ENCODE measurements at regions not wholly inside any gene's neighbourhood (a gene's known extent, or its start where the extent isn't known, plus 50 kb on each side); places are given as distances from the start of the nearest gene placed in this dataset.
"Not testable (repeated sequence)": the region's sequence is repeated elsewhere in the genome, so short reads cannot be mapped to it uniquely, and the experiment has no call there.

DNA sequence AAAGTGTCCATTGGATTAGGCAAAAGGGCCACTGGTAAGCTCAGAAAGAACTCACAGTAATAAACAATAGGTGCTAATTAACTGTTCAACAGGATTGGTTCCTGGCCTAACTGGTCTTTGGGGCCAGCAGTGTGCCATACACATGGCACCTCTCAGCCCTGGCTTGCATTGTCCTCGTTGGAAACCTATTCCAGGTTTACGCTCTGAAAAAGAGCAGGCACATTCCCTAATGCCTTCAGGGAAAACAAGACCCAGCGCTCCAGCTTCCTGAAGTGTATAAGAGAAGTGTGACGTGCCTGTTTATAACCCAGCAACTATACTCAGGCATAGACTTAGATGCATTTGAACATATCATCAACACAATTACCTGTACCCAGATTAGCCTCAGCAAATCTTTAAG lies 51.9 kb upstream of the RBM47 start:
- H3K4me3 ChIP-seq (ENCODE audit: low read length in 2 of 2), result no peak overlapping the region
- no peaks in the 10 kb centered on the region for H3K27me3 ChIP-seq (ENCODE audit: insufficient read depth, low read length)
- Mint-ChIP-seq H3K27ac (no peak overlapping the region), H3K27me3 (no peaks in the 10 kb centered on the region), H3K36me3 (no peaks in the 10 kb centered on the region), H3K4me1 (no peaks in the 10 kb centered on the region), H3K9me3 (peaks cover 0 to 2% (median 0%) of the 10 kb centered on the region in 8 donors), H3K4me3 (no peak overlapping the region)
- CTCF ChIA-PET (ENCODE audit: partially characterized antibody), result interaction anchor here (1.6 kb wide), 1 partner anchor 9 kb away, joined by 4 read pairs; no protein-coding TSS in a partner anchor
- no peak for DNase-seq
- POLR2A ChIA-PET (ENCODE audit: partially characterized antibody), result no interaction called here
- no peak overlapping the region for H3K27ac ChIP-seq (ENCODE audit: low read depth, low read length)
- no peaks in the 10 kb centered on the region for H3K36me3 ChIP-seq (ENCODE audit: insufficient read depth, low read length)
- H3K4me1 ChIP-seq (ENCODE audit: insufficient read depth, low read length), result no peaks in the 10 kb centered on the region
- no peaks in the 10 kb centered on the region for H3K9me3 ChIP-seq (ENCODE audit: control insufficient read depth in 1 of 2, low read length in 2 of 2)
- intact Hi-C loops (cut with micrococcal nuclease), result no loop called here

DNA sequence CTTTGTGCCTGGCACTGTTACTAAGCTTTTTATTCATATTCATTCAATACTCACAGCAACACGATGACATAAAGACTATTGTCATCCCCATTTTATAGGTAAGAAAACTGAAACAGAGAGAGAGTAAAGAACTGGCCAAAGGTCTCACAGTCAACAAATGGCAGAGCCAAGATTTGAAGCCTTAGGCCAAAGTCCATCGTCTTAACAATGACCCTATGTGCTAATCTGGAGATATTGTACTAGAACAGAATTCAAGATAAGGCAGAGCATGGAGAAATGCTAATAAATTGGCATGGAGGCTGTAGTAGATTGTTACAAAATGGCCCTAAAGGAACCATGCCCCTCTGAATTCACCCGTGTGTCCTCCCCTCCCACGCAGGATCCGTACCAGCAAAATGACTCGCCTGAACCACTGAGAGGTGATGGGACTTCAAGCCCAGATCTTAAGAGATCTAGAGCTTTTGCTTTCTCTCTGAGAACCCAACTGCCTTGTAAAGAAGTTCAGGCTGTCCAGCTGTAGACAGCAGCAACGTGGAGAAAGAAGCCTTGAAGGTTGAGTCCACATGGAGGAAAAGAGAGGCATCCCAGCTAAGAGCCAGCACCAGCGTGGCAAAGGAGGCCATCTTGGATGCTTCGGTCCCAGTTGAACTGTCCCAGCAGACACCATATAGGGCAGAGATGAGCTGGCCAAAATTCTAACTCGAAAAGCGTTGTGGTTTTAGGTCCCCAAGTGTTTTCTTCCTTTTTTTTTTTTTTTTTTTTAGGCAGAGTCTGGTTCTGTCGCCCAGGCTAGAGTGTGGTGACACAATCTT lies 52.8 kb upstream of the RBM47 start:
- Histone ChIP-seq H3K27ac (ENCODE audit: low read depth, low read length) (no peak overlapping the region), H3K36me3 (ENCODE audit: insufficient read depth, low read length) (no peaks in the 10 kb centered on the region), H3K27me3 (ENCODE audit: insufficient read depth, low read length) (no peaks in the 10 kb centered on the region), H3K4me1 (ENCODE audit: insufficient read depth, low read length) (no peaks in the 10 kb centered on the region), H3K4me3 (ENCODE audit: low read length in 2 of 2) (no peak overlapping the region), H3K9me3 (ENCODE audit: control insufficient read depth in 1 of 2, low read length in 2 of 2) (no peaks in the 10 kb centered on the region)
- intact Hi-C loops (cut with micrococcal nuclease), result no loop called here
- Mint-ChIP-seq H3K4me3 (no peak overlapping the region), H3K27ac (no peak overlapping the region), H3K9me3 (peaks cover 0 to 2% (median 0%) of the 10 kb centered on the region in 8 donors), H3K4me1 (no peaks in the 10 kb centered on the region), H3K36me3 (no peaks in the 10 kb centered on the region), H3K27me3 (no peaks in the 10 kb centered on the region)
- no peak for DNase-seq
- ChIA-PET CTCF (ENCODE audit: partially characterized antibody) (interaction anchor here (1.6 kb wide), 1 partner anchor 10 kb away, joined by 4 read pairs; no protein-coding TSS in a partner anchor), POLR2A (ENCODE audit: partially characterized antibody) (interaction anchor here (0.6 kb wide), 2 partner anchors 69 to 653 kb away, joined by 3 to 5 read pairs; no protein-coding TSS in a partner anchor)

DNA sequence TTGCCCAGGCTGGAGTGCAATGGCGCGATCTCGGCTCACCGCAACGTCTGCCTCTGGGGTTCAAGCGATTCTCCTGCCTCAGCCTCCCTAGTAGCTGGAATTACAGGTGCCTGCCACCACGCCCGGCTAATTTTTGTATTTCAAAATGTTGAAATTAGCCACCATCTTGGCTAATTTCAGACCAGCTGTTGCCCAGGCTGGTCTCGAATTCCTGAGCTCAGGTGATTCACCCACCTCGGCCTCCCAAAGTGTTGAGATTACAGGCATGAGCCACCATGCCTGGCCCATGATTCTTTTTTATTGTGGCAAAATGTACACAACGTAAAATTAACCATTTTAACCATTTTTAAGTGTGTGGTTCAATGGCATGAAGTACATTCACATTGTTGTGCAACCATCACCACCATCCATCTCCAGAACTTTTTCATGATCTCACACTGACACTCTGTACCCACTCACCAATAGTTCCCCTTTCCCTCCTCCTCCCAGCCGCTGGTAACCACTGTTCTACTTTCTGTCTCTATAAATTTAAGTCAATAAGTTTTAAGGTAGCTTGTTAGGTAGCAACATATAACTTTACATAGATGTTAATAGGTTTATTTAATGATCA lies 54.0 kb upstream of the RBM47 start:
- H3K27ac Mint-ChIP-seq; intact Hi-C loops (cut with micrococcal nuclease); H3K4me1 ChIP-seq (ENCODE audit: insufficient read depth, low read length); H3K36me3 ChIP-seq (ENCODE audit: insufficient read depth, low read length); H3K9me3 ChIP-seq (ENCODE audit: control insufficient read depth in 1 of 2, low read length in 2 of 2); H3K36me3 Mint-ChIP-seq; H3K9me3 Mint-ChIP-seq; H3K4me3 ChIP-seq (ENCODE audit: low read length in 2 of 2); H3K27ac ChIP-seq (ENCODE audit: low read depth, low read length); H3K27me3 ChIP-seq (ENCODE audit: insufficient read depth, low read length); H3K27me3 Mint-ChIP-seq; H3K4me1 Mint-ChIP-seq; H3K4me3 Mint-ChIP-seq; DNase-seq: not testable (repeated sequence)
- POLR2A ChIA-PET (ENCODE audit: partially characterized antibody), result interaction anchor here (0.6 kb wide), 1 partner anchor 68 kb away, joined by 3 read pairs; no protein-coding TSS in a partner anchor
- CTCF ChIA-PET (ENCODE audit: partially characterized antibody), result interaction anchor here (0.5 kb wide), 1 partner anchor 17 kb away, joined by 3 read pairs; no protein-coding TSS in a partner anchor

DNA sequence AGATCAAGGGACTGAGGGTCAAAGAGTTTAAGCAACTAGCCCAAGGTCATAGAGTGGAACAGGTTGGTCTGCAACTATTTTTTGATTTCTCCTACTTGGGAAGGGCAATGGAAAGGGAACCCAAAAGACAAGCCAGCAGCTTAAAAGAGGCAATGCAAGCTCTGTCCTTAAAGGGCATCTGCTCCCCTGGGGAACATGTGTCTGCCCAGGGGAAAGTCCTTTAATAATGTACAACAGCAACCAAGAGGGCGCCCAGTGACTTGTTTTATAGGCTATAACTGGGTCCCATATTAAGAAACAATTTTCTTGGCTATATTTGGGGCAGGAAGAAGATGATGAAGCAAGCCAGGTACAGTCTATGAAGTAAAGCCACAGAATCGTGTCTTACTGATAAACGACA lies 54.7 kb upstream of the RBM47 start:
- CTCF ChIA-PET (ENCODE audit: partially characterized antibody), result no interaction called here
- Histone ChIP-seq H3K27ac (ENCODE audit: low read depth, low read length) (no peak overlapping the region), H3K27me3 (ENCODE audit: insufficient read depth, low read length) (no peaks in the 10 kb centered on the region), H3K36me3 (ENCODE audit: insufficient read depth, low read length) (no peaks in the 10 kb centered on the region), H3K9me3 (ENCODE audit: control insufficient read depth in 1 of 2, low read length in 2 of 2) (no peaks in the 10 kb centered on the region), H3K4me1 (ENCODE audit: insufficient read depth, low read length) (no peaks in the 10 kb centered on the region), H3K4me3 (ENCODE audit: low read length in 2 of 2) (no peak overlapping the region)
- POLR2A ChIA-PET (ENCODE audit: partially characterized antibody), result no interaction called here
- H3K27ac Mint-ChIP-seq, result no peak overlapping the region
- no peaks in the 10 kb centered on the region for H3K27me3 Mint-ChIP-seq
- H3K9me3 Mint-ChIP-seq, result no peaks in the 10 kb centered on the region
- no peak overlapping the region for H3K4me3 Mint-ChIP-seq
- intact Hi-C loops (cut with micrococcal nuclease), result no loop called here
- DNase-seq, result no peak
- no peaks in the 10 kb centered on the region for H3K36me3 Mint-ChIP-seq
- H3K4me1 Mint-ChIP-seq, result no peaks in the 10 kb centered on the region

DNA sequence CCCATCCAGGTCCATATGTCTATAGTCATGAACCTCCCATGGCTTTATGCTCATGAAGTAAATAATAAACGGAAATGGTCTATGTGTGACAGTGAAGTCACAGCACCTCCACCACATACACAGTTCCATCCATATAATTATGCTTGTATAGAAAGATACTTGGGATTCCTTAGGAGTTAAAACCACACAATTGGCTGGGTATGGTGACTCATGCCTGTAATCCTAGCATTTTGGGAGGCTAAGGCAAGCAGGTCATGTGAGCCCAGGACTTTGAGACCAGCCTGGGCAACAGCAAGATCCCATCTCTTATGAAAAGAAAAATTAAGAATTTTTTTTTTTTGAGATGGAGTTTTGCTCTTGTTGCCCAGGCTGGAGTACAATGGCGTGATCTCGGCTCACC lies 55.6 kb upstream of the RBM47 start:
- no peaks in the 10 kb centered on the region for H3K9me3 ChIP-seq (ENCODE audit: control insufficient read depth in 1 of 2, low read length in 2 of 2)

DNA sequence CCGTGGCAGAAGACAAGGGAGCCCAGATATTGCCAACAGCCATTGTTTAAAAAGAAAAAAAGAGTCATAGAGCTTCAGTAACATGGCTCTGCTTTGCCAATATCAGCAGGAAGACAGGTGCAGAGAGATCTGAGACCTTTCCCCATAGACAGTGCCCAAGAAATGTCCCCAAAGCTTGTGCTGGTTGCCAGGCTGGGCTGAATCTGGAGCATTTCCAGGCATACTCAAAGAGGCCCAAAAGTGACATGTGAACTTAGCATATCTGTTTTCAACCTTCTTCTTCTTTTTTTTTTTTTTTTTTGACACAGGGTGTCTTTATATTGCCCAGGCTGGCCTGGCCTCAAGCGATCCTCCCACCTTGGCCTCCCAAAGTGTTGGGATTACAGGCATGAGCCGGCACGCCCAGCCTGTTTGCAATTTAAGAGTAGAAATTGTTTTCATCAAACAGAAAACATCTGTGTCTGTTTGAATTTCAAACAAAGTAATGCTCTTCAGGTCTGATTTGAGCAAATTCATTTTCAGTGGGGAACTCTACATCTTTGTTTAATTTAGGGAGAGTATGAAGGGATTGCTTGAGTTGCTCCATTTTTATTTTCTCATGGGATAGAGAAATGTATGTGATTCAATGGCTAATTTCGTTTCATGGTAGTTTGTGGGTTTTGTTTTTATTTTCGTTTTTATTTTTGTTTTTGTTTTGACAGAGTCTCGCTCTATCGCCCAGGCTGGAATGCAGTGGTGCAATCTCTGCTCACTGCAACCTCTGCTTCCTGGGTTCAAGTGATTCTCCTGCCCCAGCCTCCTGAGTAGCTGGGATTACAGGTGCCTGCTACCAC lies 56.6 kb upstream of the RBM47 start:
- ChIA-PET CTCF (ENCODE audit: partially characterized antibody) (no interaction called here), POLR2A (ENCODE audit: partially characterized antibody) (no interaction called here)
- H3K4me1 ChIP-seq (ENCODE audit: insufficient read depth, low read length), result no peaks in the 10 kb centered on the region
- no peaks in the 10 kb centered on the region for H3K36me3 ChIP-seq (ENCODE audit: insufficient read depth, low read length)
- H3K4me3 Mint-ChIP-seq, result no peak overlapping the region
- H3K4me3 ChIP-seq (ENCODE audit: low read length in 2 of 2), result no peak overlapping the region
- H3K27me3 ChIP-seq (ENCODE audit: insufficient read depth, low read length), result no peaks in the 10 kb centered on the region
- no peaks in the 10 kb centered on the region for H3K4me1 Mint-ChIP-seq
- peaks cover 0 to 4% (median 0%) of the 10 kb centered on the region in 8 donors for H3K9me3 Mint-ChIP-seq
- intact Hi-C loops (cut with micrococcal nuclease), result no loop called here
- no peak overlapping the region for H3K27ac ChIP-seq (ENCODE audit: low read depth, low read length)
- DNase-seq, result no peak
- no peaks in the 10 kb centered on the region for H3K36me3 Mint-ChIP-seq
- H3K9me3 ChIP-seq (ENCODE audit: control insufficient read depth in 1 of 2, low read length in 2 of 2), result no peaks in the 10 kb centered on the region
- H3K27ac Mint-ChIP-seq, result no peak overlapping the region
- peaks cover 0 to 1% of the 10 kb centered on the region in 2 donors for H3K27me3 Mint-ChIP-seq

More for the DNA sequence above, 55.6 kb upstream of the RBM47 start:
- no peaks in the 10 kb centered on the region for H3K27me3 ChIP-seq (ENCODE audit: insufficient read depth, low read length)
- Mint-ChIP-seq H3K4me1 (no peaks in the 10 kb centered on the region), H3K27ac (no peak overlapping the region), H3K36me3 (no peaks in the 10 kb centered on the region), H3K4me3 (no peak overlapping the region), H3K9me3 (no peaks in the 10 kb centered on the region), H3K27me3 (no peaks in the 10 kb centered on the region)
- no peak overlapping the region for H3K27ac ChIP-seq (ENCODE audit: low read depth, low read length)
- no peaks in the 10 kb centered on the region for H3K36me3 ChIP-seq (ENCODE audit: insufficient read depth, low read length)
- ChIA-PET POLR2A (ENCODE audit: partially characterized antibody) (no interaction called here), CTCF (ENCODE audit: partially characterized antibody) (no interaction called here)
- H3K4me3 ChIP-seq (ENCODE audit: low read length in 2 of 2), result no peak overlapping the region
- DNase-seq, result no peak
- H3K4me1 ChIP-seq (ENCODE audit: insufficient read depth, low read length), result no peaks in the 10 kb centered on the region
- intact Hi-C loops (cut with micrococcal nuclease), result no loop called here

All from CD4-positive, alpha-beta memory T cell (primary cell).